ENCODE measurements at regions not wholly inside any gene's neighbourhood (a gene's known extent, or its start where the extent isn't known, plus 50 kb on each side); places are given as distances from the start of the nearest gene placed in this dataset.

- Histone ChIP-seq H3K9me3 (replicated peaks in 1 of 3) (no peaks in the 10 kb centered on the region), H3K27me3 (no peaks in the 10 kb centered on the region), H3K4me1 (replicated peaks in 1 of 2) (no peaks in the 10 kb centered on the region), H3K36me3 (replicated peaks in 1 of 2) (no peaks in the 10 kb centered on the region), H3K27ac (no peak overlapping the region), H3K4me3 (no peak overlapping the region)
- TF ChIP-seq CTCF (IDR thresholded peaks at IDR 0.05) (no peak), POLR2A (IDR thresholded peaks at IDR 0.05) (no peak)
- intact Hi-C loops (cut with DNase I) = no loop called here
- DNase-seq = no peak
- WGBS, 4 donors = 61 to 76% (median 70%) methylated on average over 5 of the region's 5 CpGs
These were observed 92.5 kb downstream of the TMPRSS5 start for GRCh38 chr11:113613619-113614018.

GRCh38 chr11:113604186-113604585 is 101.9 kb downstream of the TMPRSS5 start:
- intact Hi-C loops (cut with DNase I) = no loop called here

GRCh38 chr11:113603277-113604059 is 102.6 kb downstream of the TMPRSS5 start:
- 47 to 61% (median 50%) methylated on average over 5 of the region's 5 CpGs for WGBS, 4 donors
- Histone ChIP-seq H3K4me3 (no peak overlapping the region), H3K27me3 (no peaks in the 10 kb centered on the region), H3K9me3 (replicated peaks in 1 of 3) (no peaks in the 10 kb centered on the region), H3K4me1 (replicated peaks in 1 of 2) (no peaks in the 10 kb centered on the region), H3K36me3 (replicated peaks in 1 of 2) (no peaks in the 10 kb centered on the region), H3K27ac (peak overlapping the region in 1 of 5 donors; percentile 24)
- intact Hi-C loops (cut with DNase I) = no loop called here
- no peak for TF ChIP-seq POLR2A (IDR thresholded peaks at IDR 0.05)
- no peak for TF ChIP-seq CTCF (IDR thresholded peaks at IDR 0.05)
- peak; percentile 18 to 79 (median 27) for DNase-seq

More at GRCh38 chr11:113604186-113604585, 101.9 kb downstream of the TMPRSS5 start:
- WGBS, 4 donors = 44 to 84% (median 81%) methylated on average over 1 of the region's 1 CpG
- TF ChIP-seq POLR2A (IDR thresholded peaks at IDR 0.05) = no peak
- TF ChIP-seq CTCF (IDR thresholded peaks at IDR 0.05) = no peak
- H3K27me3 ChIP-seq = no peaks in the 10 kb centered on the region
- no peaks in the 10 kb centered on the region for H3K4me1 ChIP-seq (replicated peaks in 1 of 2)
- H3K9me3 ChIP-seq (replicated peaks in 1 of 3) = no peaks in the 10 kb centered on the region
- no peak overlapping the region for H3K4me3 ChIP-seq
- no peak for DNase-seq
- H3K27ac ChIP-seq = no peak overlapping the region
- no peaks in the 10 kb centered on the region for H3K36me3 ChIP-seq (replicated peaks in 1 of 2)

DNA sequence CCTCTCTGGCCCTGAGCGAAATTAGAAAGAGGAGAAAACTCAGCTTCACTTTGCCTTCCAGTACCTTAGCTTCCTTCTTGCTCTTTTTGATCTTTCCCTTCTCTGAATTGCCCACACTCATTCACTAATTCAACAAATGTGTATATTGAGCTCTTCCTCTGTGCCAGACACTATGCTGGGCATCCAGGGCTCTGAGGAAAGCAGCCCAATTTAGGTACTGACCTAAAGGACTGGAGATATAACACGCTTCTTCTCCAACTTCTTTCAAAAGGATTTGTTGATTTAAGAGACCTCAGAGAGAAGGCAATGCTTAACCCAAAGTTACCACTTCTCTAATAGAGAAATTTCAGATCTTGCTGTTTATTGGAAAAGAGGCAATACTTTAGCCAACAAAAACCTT is 103.6 kb downstream of the TMPRSS5 start:
- no peak for DNase-seq
- H3K36me3 ChIP-seq (replicated peaks in 1 of 2) = no peaks in the 10 kb centered on the region
- no peak overlapping the region for H3K27ac ChIP-seq
- H3K27me3 ChIP-seq = no peaks in the 10 kb centered on the region
- no peak for TF ChIP-seq CTCF (IDR thresholded peaks at IDR 0.05)
- no peak for TF ChIP-seq POLR2A (IDR thresholded peaks at IDR 0.05)
- H3K4me3 ChIP-seq = no peak overlapping the region
- H3K4me1 ChIP-seq (replicated peaks in 1 of 2) = no peaks in the 10 kb centered on the region
- no peaks in the 10 kb centered on the region for H3K9me3 ChIP-seq (replicated peaks in 1 of 3)
- WGBS, 4 donors = 64 to 88% (median 80%) methylated on average over 2 of the region's 2 CpGs
- intact Hi-C loops (cut with DNase I) = no loop called here
